GM13976 (cell line): ENCODE measurements at regions not wholly inside any gene's neighbourhood (a gene's known extent, or its start where the extent isn't known, plus 50 kb on each side); places are given as distances from the start of the nearest gene placed in this dataset.

Experiments used
- DNase-seq: peaks from one replicate; pipeline ENCODE4 v3.0.0; 2012; ENCODE audit warnings: low spot score
- in situ Hi-C: fragments of 300-500 bp; cut with MboI; formaldehyde crosslinking; loops from one replicate; pipeline ENCODE4 v1.12.0; 2022; ENCODE audit warnings: low sequenced_read_pairs, mixed read lengths, inconsistent platforms; ENCODE audit not compliant: unreplicated experiment
- TF ChIP-seq, protein P1 (sequence below): IDR thresholded peaks from 2 replicates; pipeline ENCODE4 v1.5.1; 2012; ENCODE audit warnings: borderline replicate concordance, mild to moderate bottlenecking; ENCODE audit not compliant: insufficient read depth; ENCODE audit errors: extremely low read depth, missing control alignments, control extremely low read depth

DNA sequence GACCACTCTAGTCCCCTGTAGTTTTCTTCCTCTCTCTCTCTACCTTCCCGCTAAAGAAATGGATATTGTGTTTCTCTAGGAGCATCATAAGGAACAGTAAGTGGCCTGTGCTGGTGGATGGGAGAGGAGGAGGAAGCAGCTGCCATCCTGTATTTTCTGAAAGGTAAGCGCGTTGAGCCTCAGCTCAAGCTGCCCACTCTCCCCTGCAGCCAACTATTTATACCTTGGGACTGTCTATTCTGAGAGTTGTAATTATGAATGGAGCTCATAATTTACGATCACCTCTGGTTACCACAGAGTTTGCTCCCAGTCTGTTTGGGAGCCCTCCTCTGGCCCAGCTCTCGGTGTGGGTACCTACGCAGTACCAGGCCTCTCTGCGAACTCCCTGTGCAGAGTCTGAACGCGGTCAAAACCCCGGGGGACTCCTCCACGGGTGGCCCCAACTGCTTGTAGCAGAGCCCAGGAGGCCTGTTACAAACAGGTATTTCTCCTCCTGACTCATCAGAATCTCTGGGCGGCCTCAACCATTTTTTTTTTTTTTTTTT, 285.4 kb downstream of the SMOC2 start:
- TF ChIP-seq, protein P1, sequence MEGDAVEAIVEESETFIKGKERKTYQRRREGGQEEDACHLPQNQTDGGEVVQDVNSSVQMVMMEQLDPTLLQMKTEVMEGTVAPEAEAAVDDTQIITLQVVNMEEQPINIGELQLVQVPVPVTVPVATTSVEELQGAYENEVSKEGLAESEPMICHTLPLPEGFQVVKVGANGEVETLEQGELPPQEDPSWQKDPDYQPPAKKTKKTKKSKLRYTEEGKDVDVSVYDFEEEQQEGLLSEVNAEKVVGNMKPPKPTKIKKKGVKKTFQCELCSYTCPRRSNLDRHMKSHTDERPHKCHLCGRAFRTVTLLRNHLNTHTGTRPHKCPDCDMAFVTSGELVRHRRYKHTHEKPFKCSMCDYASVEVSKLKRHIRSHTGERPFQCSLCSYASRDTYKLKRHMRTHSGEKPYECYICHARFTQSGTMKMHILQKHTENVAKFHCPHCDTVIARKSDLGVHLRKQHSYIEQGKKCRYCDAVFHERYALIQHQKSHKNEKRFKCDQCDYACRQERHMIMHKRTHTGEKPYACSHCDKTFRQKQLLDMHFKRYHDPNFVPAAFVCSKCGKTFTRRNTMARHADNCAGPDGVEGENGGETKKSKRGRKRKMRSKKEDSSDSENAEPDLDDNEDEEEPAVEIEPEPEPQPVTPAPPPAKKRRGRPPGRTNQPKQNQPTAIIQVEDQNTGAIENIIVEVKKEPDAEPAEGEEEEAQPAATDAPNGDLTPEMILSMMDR = no peak
- in situ Hi-C loops = no loop called here
- DNase-seq = no peak

DNA sequence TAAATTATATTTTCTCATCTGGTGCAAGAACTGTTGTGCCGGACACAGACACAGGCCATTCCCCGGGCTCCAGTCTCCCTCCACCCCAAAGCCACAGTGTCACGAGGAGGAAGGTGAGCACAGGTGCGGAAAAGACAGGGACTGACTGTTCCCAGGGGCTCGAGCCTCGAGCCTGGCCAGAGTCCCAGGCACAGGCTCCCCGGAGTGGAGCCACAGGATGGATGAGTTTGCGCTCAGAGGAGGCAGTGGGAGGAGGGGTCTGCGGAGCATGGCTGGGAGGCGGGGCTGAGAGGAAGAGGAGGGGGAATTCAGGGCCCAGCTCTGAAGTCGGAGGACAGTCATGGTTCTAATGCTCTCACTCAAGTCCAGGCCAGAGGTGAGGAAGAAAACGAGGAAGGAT, 284.8 kb downstream of the SMOC2 start:
- in situ Hi-C loops = no loop called here
- no peak for DNase-seq
- TF ChIP-seq, protein P1 = no peak

DNA sequence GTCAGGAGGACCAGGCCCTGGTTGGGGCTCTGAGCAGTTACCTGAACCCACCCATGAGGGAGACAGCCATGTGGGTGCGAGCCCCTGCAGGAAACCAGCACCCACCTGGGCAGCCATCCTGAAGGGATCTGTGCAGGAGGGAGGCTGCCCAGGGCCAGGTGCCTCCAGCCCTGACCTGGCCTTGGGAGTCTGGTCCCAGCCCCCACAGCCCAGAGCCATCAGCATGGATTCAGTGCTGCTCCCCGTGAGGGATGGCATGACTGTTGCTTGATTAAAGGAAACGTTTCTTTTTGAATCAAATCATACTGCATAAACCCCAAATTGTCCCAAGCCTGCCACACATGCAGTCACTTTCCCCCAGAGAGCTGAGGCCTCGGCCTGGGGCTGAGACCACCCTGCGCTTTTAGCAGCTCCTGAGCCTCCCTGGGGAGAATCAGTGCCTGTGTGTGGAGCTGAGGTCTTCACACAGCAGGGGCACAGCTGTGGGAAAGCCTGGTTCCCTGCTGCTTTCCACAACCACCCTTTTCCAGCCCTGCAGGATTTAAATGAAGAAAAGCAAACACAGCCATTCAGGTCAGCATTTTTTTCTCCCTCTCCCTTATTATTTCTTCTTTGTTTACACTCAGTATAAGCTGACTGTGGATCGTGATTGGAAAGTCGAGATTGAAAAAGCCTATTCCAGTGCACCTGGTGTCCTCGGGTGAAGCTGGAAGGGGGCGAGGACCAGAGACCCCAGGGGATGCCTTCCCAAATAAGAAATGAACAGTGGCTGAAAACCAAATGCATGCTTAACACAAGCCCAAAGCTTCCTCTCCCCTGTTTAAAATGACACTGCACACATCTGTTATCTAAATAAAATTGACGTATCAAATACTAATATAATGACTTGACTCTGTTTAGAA, 283.9 kb downstream of the SMOC2 start:
- in situ Hi-C loops = no loop called here
- no peak for DNase-seq
- TF ChIP-seq, protein P1 = no peak

DNA sequence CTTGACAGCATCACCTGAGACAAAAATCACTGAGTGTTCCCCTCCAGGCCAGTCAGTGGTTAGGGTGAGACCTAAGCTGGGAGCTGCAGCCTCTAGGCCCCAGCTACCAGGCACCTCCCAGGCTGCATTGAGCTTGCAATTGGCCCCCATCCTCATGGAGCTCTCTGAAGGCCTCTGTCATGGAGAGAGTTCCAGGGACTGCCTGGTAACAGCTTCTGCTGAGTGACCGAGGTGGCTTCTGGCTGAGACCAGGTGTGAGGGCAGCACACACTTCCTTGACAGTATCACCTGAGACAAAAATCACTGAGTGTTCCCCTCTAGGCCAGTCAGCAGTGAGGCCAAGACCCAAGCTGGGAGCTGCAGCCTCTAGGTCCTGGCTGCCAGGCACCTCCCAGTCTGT, 283.0 kb downstream of the SMOC2 start:
- in situ Hi-C loops = no loop called here
- TF ChIP-seq, protein P1 = no peak
- DNase-seq = no peak

DNA sequence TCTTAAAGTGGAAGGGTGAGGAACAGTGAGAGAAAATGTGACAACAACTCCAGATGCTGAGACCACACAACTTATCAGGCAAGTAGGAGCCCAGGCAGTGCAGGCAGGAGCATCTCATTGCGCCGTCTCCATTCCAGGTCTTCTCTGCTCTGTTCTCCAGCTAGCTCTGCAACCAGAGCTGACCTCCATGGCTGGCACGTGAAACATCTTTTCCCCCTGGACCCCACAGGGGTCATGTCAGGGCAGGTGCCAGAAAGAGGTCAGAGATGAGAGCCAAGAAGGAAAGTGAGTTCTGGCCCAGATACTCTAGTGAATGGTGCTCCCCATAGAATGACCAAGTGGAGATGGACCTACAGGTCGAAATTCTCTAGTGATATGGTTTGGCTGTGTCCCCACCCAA, 281.4 kb downstream of the SMOC2 start:
- DNase-seq = no peak
- TF ChIP-seq, protein P1 = no peak
- in situ Hi-C loops = no loop called here

DNA sequence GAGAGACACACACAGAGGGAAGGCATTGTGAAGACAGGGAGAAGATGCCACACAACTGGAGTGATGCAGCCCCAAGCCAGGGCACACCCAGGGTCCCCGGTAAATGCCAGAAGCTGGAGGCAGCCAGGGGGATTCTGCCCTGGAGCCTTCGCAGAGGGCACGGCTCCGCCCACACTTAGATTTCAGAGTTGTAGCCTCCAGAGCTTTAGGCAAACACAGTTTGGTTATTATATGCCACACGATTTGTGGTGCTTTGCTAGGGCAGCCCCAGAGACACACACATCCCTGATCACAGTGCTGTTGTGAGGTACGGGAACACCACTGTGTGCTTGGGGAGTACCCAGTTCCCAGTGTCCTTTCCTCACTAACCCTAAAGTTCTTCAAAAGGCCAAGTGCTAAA, 280.6 kb downstream of the SMOC2 start:
- in situ Hi-C loops = no loop called here
- TF ChIP-seq, protein P1 = no peak

DNA sequence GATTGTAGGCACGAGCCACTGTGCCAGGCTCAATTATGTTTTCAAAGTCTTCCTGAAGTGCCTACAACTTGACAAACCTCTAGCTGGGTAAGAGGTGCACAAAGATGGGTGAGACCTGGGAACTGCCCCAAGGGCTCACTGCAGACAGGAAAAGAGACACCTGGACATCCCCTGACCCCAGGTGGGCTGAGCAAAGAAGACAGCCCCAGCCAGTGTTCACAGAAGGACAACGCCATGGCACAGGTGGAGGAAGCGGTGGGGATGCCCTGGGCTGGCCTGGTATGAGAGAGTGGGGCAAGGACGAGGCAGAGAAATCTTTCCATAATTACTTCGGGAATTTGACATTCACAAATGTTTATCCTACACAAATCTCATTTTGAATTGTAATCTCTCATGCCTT, 278.9 kb downstream of the SMOC2 start:
- TF ChIP-seq, protein P1 = no peak
- no peak for DNase-seq
- in situ Hi-C loops = no loop called here

More for the DNA sequence above, 280.6 kb downstream of the SMOC2 start:
- DNase-seq = no peak
